GM10248 (cell line): ENCODE measurements at regions not wholly inside any gene's neighbourhood (a gene's known extent, or its start where the extent isn't known, plus 50 kb on each side); places are given as distances from the start of the nearest gene placed in this dataset.

ENCODE experiments used
- CTCF ChIA-PET: fragments of 300-600 bp; sonication (Branson Sonifier 250); formaldehyde crosslinking; extraction: SDS; loops from one replicate; lab custom pipeline; 2021; ENCODE audit warnings: antibody characterized with exemption; lab: Yijun Ruan, JAX
- POLR2A ChIA-PET: fragments of 350-650 bp; sonication (Branson Sonifier 250); formaldehyde crosslinking; extraction: SDS; loops from one replicate; lab custom pipeline; 2020; ENCODE audit warnings: antibody characterized with exemption; lab: Yijun Ruan, JAX
- DNase-seq: peaks from one replicate; pipeline ENCODE4 v3.0.0; 2012; ENCODE audit errors: extremely low spot score
- TF ChIP-seq, protein P1 (sequence below): IDR thresholded peaks from 2 replicates; pipeline ENCODE4 v1.5.1; 2012; ENCODE audit warnings: mild to moderate bottlenecking, low read depth; ENCODE audit errors: extremely low read depth, missing control alignments, control extremely low read depth

DNA sequence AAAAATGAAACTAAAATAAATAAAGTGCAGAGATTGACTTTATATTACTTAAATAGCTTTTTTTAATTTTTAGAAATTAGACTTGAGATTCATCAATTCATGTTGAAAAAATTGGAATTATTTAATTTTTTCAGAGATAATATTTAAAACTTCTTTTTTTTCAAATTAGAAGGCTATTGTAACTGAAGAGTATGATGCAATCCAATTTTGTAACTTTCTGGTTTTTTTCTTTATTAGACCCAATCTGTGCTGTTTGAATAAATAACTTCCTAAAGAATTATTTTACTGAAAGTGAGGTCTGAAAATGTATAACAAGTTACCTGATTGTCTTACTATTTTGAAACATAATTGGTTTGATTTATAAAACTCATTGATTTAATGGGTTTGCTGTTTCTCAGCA is 200.9 kb downstream of the MAD2L1 start:
- DNase-seq: no peak
- POLR2A ChIA-PET: no interaction called here
- TF ChIP-seq, protein P1, sequence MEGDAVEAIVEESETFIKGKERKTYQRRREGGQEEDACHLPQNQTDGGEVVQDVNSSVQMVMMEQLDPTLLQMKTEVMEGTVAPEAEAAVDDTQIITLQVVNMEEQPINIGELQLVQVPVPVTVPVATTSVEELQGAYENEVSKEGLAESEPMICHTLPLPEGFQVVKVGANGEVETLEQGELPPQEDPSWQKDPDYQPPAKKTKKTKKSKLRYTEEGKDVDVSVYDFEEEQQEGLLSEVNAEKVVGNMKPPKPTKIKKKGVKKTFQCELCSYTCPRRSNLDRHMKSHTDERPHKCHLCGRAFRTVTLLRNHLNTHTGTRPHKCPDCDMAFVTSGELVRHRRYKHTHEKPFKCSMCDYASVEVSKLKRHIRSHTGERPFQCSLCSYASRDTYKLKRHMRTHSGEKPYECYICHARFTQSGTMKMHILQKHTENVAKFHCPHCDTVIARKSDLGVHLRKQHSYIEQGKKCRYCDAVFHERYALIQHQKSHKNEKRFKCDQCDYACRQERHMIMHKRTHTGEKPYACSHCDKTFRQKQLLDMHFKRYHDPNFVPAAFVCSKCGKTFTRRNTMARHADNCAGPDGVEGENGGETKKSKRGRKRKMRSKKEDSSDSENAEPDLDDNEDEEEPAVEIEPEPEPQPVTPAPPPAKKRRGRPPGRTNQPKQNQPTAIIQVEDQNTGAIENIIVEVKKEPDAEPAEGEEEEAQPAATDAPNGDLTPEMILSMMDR: no peak
- CTCF ChIA-PET: no interaction called here

DNA sequence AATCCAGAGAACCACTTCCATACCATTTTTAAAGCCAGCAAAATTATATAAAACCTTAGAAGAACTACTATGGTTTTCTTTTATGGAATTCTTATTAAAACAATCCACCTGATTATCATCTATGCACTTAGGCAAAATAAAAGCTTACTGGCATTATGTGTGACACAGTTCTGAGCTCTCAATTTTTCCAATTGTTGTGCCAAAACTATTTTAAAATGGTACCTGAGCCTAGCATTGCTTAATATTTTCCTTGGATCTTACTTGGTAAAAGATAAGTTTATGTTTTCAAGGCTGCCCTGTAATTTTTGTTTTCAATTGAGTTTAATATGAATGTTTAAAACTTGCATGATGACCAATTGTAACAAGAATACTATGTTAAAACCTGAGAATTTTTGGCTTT is 201.3 kb downstream of the MAD2L1 start:
- ChIA-PET POLR2A (no interaction called here), CTCF (no interaction called here)
- TF ChIP-seq, protein P1: no peak
- DNase-seq: no peak

DNA sequence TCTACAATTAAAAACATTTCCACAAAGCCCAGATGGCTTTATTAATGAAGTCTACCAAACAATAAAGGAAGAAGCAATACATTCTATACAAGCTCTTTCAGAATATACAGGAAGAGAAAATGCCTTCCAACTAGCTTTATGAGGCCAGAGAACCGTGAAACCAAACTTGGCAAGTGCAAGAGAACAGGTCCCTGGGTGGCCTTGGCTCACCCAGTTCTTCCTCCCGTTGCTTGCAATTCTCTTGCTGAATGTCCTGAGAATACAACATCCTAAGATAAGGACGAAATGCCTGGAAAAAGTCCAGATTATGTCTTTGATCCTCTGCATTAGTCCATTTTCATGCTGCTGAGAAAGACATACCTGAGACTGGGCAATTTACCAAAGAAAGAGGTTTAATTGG is 204.9 kb downstream of the MAD2L1 start:
- DNase-seq: no peak
- ChIA-PET POLR2A (no interaction called here), CTCF (interaction anchor here (0.6 kb wide), 1 partner anchor 13 kb away, joined by 3 read pairs; no protein-coding TSS in a partner anchor)
- TF ChIP-seq, protein P1: no peak

DNA sequence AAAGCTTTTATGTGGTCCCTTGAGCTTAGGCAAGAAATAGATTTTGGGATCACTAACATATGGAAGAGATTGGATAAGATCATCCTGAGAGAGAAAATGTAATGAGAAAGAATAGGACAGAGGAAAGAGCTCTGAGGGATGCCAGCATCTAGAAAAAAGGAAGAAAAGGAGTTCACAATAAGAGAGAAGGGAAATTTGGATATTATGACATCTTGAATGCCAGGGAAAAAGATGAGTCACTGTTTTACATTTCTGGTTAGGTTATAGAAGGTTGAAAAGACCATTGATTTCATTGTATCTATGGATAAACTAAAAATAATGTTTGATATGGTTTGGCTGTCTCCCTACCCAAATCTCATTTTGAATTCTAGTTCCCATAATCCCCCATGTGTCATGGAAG is 208.5 kb downstream of the MAD2L1 start:
- ChIA-PET CTCF (no interaction called here), POLR2A (no interaction called here)
- no peak for DNase-seq
- TF ChIP-seq, protein P1: no peak

DNA sequence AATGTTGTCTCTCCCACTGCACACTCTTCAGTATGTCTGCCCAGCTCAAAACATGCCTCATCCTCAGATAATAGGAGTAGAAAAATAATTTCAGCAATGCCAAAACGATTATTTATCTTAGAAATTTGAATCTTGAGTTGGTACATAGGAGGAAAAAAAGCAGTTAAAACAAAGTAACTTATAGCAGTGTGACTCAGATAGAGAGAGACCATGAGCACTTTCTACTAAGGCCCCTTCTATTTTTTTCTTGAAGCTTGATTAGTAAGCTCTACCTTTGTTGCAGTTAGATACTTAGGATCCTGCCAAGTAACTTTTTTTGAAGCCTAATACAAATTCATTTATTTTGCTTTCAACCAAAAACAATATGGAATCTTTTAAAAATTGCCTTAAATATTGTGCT is 212.3 kb downstream of the MAD2L1 start:
- ChIA-PET POLR2A (no interaction called here), CTCF (no interaction called here)
- TF ChIP-seq, protein P1: no peak
- DNase-seq: no peak

DNA sequence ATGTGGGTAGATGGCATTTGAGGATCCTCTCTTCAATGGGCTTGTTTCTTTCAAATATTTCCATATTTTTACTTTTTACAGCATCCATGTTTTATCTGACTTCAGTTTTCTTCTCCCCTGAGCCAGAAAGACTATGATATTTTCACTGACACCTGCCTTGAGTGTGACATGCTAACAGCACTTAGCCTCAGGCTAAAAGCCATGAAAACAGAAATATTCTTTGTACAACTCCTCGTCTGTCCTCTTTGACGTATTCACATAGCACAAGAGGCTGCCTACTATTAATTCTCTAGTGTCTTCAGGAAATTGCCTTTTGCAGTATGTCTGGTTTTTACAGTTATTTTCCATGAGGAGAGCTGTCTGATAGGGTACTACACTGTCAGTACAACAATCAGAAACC is 215.0 kb downstream of the MAD2L1 start:
- CTCF ChIA-PET: no interaction called here
- TF ChIP-seq, protein P1: no peak
- no peak for DNase-seq
- POLR2A ChIA-PET: no interaction called here

DNA sequence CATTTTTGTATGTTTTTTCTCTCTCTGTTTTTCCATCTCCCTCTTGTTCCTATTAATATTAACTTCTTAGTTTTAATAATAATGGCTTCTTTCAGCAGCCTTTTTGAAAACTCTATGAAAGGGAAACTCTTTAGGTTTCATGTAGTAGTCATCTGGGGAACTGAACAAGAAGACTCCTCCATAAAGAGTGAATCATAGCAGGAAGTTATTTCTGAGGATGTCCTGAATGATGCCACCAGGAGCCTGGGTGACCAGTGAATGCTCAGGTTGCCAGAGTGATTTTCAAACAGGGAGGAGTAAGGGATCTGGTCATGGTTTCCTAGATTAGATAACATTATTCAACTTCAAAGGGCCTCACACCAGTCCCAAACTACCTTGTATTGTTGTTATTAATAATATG is 212.8 kb upstream of the PDE5A start:
- ChIA-PET CTCF (no interaction called here), POLR2A (no interaction called here)
- no peak for DNase-seq
- TF ChIP-seq, protein P1: no peak
